LHCN-M2 (cell line): ENCODE measurements at regions not wholly inside any gene's neighbourhood (a gene's known extent, or its start where the extent isn't known, plus 50 kb on each side); places are given as distances from the start of the nearest gene placed in this dataset.
A peak's percentile ranks its signal among the peaks of the same experiment; 100 is the strongest.

Experiments
- DNase-seq: peaks from one replicate; pipeline ENCODE4 v3.0.0-alpha.2; 2012; ENCODE audit warnings: low read depth

DNA sequence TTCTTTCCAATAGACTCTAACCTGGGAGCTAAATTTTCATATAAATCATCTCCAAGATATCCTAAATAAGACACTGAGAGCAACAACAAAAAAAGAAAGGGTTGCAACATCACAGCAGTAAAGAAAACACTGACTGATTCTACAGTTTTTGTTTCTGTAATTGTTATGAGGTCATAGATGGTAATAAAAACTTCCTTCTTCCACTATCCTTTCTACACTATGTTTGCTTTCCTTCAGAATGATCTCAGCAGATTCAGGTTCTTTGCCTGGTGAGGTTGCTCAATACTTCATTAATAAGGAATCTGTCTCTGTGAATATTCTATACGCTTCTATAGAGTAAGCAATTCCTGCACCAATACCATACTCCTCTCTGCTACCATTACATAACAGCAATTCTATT is 835.6 kb upstream of the GRAMD2B start:
- DNase-seq: no peak

GRCh38 chr5:125592856-125593255 is 830.4 kb upstream of the GRAMD2B start:
- peak; percentile 87 for DNase-seq

DNA sequence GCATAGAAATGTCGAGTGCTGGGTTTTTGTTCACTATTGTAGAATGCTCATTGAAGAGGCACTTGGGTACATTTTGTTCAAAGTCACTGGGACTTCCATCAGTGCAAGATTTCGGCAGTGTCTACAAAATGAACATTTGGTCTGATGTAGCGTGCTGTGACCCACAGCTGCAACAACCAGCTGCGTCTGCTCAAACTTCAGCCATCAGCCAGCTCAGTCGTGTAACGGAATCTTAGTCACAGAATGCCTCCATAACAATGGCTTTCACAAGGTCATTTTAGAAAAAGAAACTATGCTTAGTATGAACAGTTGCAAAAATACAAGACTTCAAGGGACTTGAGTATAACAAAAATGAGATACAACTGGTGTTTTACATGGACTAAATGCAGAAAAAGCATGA is 828.1 kb upstream of the GRAMD2B start:
- DNase-seq: peak; percentile 96

GRCh38 chr5:125595845-125596244 is 827.4 kb upstream of the GRAMD2B start:
- no peak for DNase-seq

- DNase-seq: peak; percentile 99
These were observed 825.9 kb upstream of the GRAMD2B start for GRCh38 chr5:125597338-125597737.

DNA sequence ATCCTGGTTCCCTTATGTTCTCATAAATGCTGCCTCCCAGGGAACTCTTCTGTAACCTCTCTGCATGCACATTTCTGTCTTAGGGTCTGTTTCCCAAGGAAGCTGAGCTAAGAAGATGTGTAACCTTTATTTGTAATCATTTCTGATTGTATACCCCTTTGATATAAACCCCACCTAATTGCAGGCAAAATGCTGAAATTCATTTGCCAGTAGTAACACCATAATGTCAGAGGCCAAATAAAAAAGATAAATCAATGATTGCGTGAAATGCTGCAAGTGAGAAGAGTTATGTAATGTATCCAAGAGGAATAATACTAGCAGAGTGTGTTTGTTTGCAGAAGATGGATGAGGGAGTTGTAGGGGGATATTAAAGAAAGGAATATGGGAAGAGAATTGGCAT is 822.6 kb upstream of the GRAMD2B start:
- no peak for DNase-seq

GRCh38 chr5:125602184-125602583 is 821.0 kb upstream of the GRAMD2B start:
- DNase-seq: no peak

DNA sequence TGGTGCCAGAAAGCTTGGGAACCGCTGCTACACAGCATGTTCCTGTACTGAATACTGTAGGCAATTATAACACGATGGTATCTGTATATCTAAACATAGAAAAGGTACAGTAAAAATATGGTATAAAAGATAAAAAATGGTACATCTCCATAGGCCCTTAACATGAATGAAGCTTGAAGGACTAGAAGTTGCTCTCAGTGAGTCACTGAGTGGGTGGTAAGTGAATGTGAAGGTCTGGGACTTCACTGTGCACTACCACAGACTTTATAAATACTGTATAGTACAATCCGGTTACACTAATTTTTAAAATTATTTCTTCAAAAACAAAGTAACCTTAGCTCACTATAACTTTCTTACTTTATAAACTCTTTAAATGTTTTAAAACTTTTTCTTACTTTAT is 819.9 kb upstream of the GRAMD2B start:
- DNase-seq: no peak

GRCh38 chr5:125604104-125604503 is 819.1 kb upstream of the GRAMD2B start:
- peak; percentile 25 for DNase-seq

DNA sequence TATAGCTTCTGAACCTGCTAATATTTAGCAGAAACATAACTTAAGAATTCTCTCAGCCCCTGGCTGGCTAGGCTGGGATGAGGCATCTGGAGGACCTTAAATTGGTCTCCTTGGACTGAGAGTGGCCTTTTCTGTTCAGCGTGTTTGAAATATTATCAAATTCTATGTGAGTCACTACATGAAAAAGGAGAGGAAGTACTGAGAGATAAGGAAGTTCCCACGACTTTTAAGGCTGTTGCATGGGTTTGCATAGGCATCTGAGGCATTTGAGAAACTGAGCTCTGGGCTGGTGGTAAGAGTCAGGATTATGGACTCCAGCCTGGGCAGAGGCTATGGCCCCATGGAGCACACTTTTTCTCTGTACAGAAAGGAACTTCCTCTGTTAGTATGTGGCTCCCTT is 816.2 kb upstream of the GRAMD2B start:
- no peak for DNase-seq

DNA sequence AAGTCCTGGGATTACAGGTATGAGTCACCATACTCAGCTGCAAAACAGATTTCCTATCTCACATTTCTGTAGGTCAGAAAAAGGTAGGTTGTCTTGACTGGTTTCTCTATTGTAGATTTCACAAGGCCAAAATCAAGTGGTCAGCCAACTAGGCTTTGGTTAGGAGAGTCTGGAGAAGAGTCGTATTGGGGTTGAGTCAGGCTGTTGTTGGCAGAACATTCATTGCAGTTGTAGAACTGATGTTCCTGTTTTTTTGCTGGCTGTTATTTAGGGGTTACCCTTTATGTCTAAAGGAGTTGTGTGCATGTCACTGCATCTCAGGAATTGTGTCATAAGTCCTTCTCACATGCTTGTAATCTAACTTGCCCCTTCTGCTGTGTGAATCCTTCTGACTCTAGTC is 814.2 kb upstream of the GRAMD2B start:
- no peak for DNase-seq

DNA sequence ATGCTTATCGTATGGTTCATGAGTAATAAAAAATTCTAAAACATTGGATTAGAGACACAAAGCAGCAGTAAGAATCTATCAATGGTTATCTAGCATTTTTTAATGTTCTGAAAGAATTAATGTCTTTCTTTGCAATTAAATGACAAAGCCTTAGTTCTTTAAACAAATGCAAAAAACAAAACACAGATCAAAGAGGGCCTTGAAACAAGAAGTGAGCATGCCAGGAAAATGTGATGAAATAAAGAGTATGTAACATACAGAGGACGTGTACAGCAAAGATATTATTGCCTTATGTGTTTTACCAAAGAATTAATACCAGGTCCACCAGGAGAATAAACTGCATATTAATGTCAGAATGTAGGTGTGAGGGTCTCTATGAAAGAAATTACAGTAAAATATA is 812.3 kb upstream of the GRAMD2B start:
- DNase-seq: no peak

DNA sequence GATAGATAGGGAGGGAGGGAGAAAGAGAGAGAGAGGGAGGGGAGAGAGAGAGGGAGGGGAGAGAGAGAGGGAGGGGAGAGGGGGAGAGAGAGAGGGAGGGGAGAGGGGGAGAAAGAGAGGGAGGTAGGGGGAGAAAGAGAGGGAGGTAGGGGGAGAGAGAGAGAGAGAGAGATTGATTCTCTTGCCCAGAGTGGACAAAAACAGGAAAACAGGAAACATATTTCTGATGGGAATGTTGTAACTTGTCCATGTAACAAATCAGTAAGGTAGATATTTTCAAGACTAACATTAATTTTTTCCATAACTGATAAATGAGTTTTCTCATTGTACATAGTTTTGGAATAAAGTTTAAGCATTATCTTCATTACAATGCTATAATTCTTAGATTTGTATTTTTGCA is 811.7 kb upstream of the GRAMD2B start:
- DNase-seq: no peak

- peak; percentile 64 for DNase-seq
These were observed 811.0 kb upstream of the GRAMD2B start for GRCh38 chr5:125612181-125612721.

DNA sequence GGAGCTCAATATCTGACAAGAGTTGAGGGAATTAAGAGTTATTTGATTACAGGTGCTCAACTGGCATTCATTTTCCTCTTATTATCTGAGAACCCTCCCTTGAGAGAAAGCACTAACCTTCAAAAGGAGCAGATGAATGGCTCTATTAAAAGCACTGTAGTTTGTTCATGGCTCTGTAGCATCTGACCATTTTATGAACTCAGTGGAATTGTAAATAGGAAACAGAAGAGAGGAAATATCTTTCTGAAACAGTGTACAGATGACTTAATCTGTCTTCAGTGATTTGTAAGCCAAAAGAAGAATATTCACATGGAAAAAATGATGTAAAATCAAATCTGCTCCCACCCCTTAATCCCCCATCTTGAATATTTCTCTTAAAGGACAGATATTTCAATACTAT is 810.4 kb upstream of the GRAMD2B start:
- DNase-seq: no peak

- DNase-seq: no peak
These were observed 793.0 kb upstream of the GRAMD2B start for GRCh38 chr5:125630237-125630636.

DNA sequence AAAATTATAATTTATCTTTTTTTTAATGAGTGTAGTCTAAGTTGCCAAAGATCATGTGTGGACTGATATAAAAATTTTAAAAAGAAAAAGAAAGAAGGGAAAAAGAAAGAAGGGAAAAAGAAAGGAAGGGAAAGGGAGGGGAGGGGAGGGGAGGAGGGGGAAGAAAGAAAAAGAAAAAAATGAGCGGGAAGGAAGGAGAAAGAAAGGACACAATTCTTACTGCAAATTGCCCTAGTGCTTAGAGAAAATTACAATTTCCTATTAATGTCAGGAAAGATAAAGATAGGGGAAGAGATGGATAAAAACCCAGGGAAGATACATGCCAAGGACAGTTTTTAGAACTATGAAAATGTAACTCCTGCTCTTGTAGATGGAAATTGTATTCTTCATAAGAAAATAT is 789.7 kb upstream of the GRAMD2B start:
- no peak for DNase-seq

- DNase-seq: peak; percentile 49
These were observed 788.9 kb upstream of the GRAMD2B start for GRCh38 chr5:125634216-125634835.

GRCh38 chr5:125639858-125640257 is 783.4 kb upstream of the GRAMD2B start:
- DNase-seq: no peak

- DNase-seq: no peak
These were observed 770.4 kb upstream of the GRAMD2B start for GRCh38 chr5:125652761-125653160.

DNA sequence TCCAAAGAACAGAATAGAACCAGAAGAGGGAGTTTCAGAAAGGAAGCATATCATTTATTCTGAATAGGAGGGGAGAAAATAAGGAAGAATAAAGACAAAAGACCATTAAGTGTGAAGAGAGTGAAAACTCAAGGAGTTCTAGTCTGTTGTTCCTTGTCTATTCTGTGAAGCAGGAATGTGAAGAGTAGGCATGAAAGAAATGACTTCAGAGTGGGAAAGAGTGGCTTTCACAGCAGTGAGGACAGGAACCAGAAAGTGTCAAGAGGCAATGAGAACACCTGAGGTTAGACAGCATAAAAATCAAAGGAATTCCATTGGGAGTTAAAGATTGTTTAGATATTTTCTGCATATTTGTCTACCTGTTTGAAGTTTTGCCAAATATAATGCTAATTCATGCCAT is 768.8 kb upstream of the GRAMD2B start:
- no peak for DNase-seq

GRCh38 chr5:125655156-125655555 is 768.1 kb upstream of the GRAMD2B start:
- DNase-seq: no peak

- DNase-seq: no peak
These were observed 765.3 kb upstream of the GRAMD2B start for GRCh38 chr5:125657936-125658335.
